ENCODE measurements at regions not wholly inside any gene's neighbourhood (a gene's known extent, or its start where the extent isn't known, plus 50 kb on each side); places are given as distances from the start of the nearest gene placed in this dataset.

- TF ChIP-seq POLR2A (IDR thresholded peaks at IDR 0.05; ENCODE audit: low read depth, low read length) (no peak), POLR2AphosphoS5 (IDR thresholded peaks at IDR 0.05; ENCODE audit: low read depth, low read length) (no peak)
Observed at GRCh38 chr6:119584088-119584487, 234.5 kb upstream of the MAN1A1 start.
